ENCODE measurements at regions not wholly inside any gene's neighbourhood (a gene's known extent, or its start where the extent isn't known, plus 50 kb on each side); places are given as distances from the start of the nearest gene placed in this dataset.
A peak's percentile ranks its signal among the peaks of the same experiment; 100 is the strongest.

- DNase-seq: peak; percentile 0
Measured at GRCh38 chr4:35689870-35690269, 554.4 kb downstream of the ARAP2 start.

- no peak for DNase-seq
Measured at GRCh38 chr4:35690271-35690670, 554.0 kb downstream of the ARAP2 start.

GRCh38 chr4:35695003-35695402, 549.3 kb downstream of the ARAP2 start:
- DNase-seq: no peak

GRCh38 chr4:35695421-35695820, 548.9 kb downstream of the ARAP2 start:
- no peak for DNase-seq

- no peak for DNase-seq
Measured at GRCh38 chr4:35697210-35697736, 547.0 kb downstream of the ARAP2 start.

GRCh38 chr4:35700663-35701062, 543.7 kb downstream of the ARAP2 start:
- no peak for DNase-seq

- no peak for DNase-seq
Measured at GRCh38 chr4:35709080-35709479, 535.2 kb downstream of the ARAP2 start.

- no peak for DNase-seq
Measured at GRCh38 chr4:35710343-35710742, 534.0 kb downstream of the ARAP2 start.

- DNase-seq: no peak
Measured at GRCh38 chr4:35711127-35711526, 533.2 kb downstream of the ARAP2 start.

- no peak for DNase-seq
Measured at GRCh38 chr4:35723973-35724372, 520.3 kb downstream of the ARAP2 start.

GRCh38 chr4:35725131-35725530, 519.2 kb downstream of the ARAP2 start:
- no peak for DNase-seq

GRCh38 chr4:35730414-35730813, 513.9 kb downstream of the ARAP2 start:
- no peak for DNase-seq

GRCh38 chr4:35734381-35735098, 509.8 kb downstream of the ARAP2 start:
- DNase-seq: no peak

- DNase-seq: no peak
Measured at GRCh38 chr4:35739308-35739707, 505.0 kb downstream of the ARAP2 start.

GRCh38 chr4:35754047-35754446, 490.3 kb downstream of the ARAP2 start:
- DNase-seq: no peak

- DNase-seq: peak; percentile 45
Measured at GRCh38 chr4:35757836-35758235, 486.5 kb downstream of the ARAP2 start.

- DNase-seq: no peak
Measured at GRCh38 chr4:35760807-35761206, 483.5 kb downstream of the ARAP2 start.

GRCh38 chr4:35771571-35771970, 472.7 kb downstream of the ARAP2 start:
- no peak for DNase-seq

GRCh38 chr4:35772291-35772690, 472.0 kb downstream of the ARAP2 start:
- no peak for DNase-seq

GRCh38 chr4:35789899-35790574, 454.3 kb downstream of the ARAP2 start:
- no peak for DNase-seq

GRCh38 chr4:35793045-35793722, 451.1 kb downstream of the ARAP2 start:
- DNase-seq: no peak

GRCh38 chr4:35793766-35794165, 450.5 kb downstream of the ARAP2 start:
- DNase-seq: no peak

- no peak for DNase-seq
Measured at GRCh38 chr4:35800669-35801068, 443.6 kb downstream of the ARAP2 start.

All from muscle of arm (tissue), 1 donor.